Heart left ventricle (tissue), 16 donors: ENCODE measurements at regions not wholly inside any gene's neighbourhood (a gene's known extent, or its start where the extent isn't known, plus 50 kb on each side); places are given as distances from the start of the nearest gene placed in this dataset.
"Not testable (repeated sequence)": the region's sequence is repeated elsewhere in the genome, so short reads cannot be mapped to it uniquely, and the experiment has no call there.

Experiments
- ATAC-seq, 4 donors: fragments of 200-7000 bp; cut with Tn5 transposase; one replicate each; pipeline ENCODE4 v1.9.1; 2020 to 2022; ENCODE audit warnings: moderate library complexity in 4 of 4, mild to moderate bottlenecking in 3 of 4, moderate number of reproducible peaks in 1 of 4
- DNase-seq, 5 donors: peaks; one replicate each; pipeline ENCODE4 v3.0.0-alpha.2; 2020
- H3K27ac ChIP-seq, 12 donors: fragments of 200-600 bp; sonication (generic) in 4 of 12; one replicate each; pipeline versions ENCODE4 v1.5.0 to v1.8.0; 2016 to 2022; ENCODE audit warnings: mild to moderate bottlenecking in 2 of 12
- H3K27me3 ChIP-seq, 9 donors: fragments of 200-600 bp; sonication (generic) in 2 of 9; one replicate each; pipeline versions ENCODE4 v1.5.1 to v1.8.0; 2016 to 2022; ENCODE audit warnings: mild to moderate bottlenecking in 3 of 9
- H3K36me3 ChIP-seq, 9 donors: fragments of 200-600 bp; sonication (generic) in 2 of 9; one replicate each; pipeline versions ENCODE4 v1.5.0 to v1.8.0; 2018 to 2022; ENCODE audit warnings: mild to moderate bottlenecking in 2 of 9
- H3K4me1 ChIP-seq, 12 donors: fragments of 200-600 bp; sonication (generic) in 4 of 12; one replicate each; pipeline versions ENCODE4 v1.5.0 to v1.8.0; 2016 to 2022; ENCODE audit warnings: mild to moderate bottlenecking in 3 of 12
- H3K4me3 ChIP-seq, 12 donors: fragments of 200-600 bp; sonication (generic) in 4 of 12; one replicate each; pipeline versions ENCODE4 v1.5.0 to v1.8.0; 2017 to 2022; ENCODE audit warnings: mild to moderate bottlenecking in 9 of 12, moderate library complexity in 4 of 12
- H3K9me3 ChIP-seq, 12 donors: fragments of 200-600 bp; sonication (generic) in 4 of 12; one replicate each; pipeline versions ENCODE4 v1.5.0 to v1.8.0; 2016 to 2022; ENCODE audit warnings: mild to moderate bottlenecking in 1 of 12
- CTCF ChIP-seq, 12 donors: fragments of 200-600 bp; sonication (generic) in 4 of 12; IDR thresholded peaks; one replicate each; pipeline versions ENCODE4 v1.5.0 to v1.8.0; 2018 to 2022; ENCODE audit warnings: antibody characterized with exemption in 12 of 12, mild to moderate bottlenecking in 5 of 12
- POLR2A ChIP-seq, 2 donors: fragments of 450-650 bp; IDR thresholded peaks; one replicate each; pipeline ENCODE4 v1.6.1; 2017; ENCODE audit warnings: antibody characterized with exemption in 2 of 2, mild to moderate bottlenecking in 2 of 2, moderate library complexity in 2 of 2
- WGBS, 4 donors: extraction: QIAGEN DNeasy Blood & Tissue Kit in 2 of 4; methylation state at CpG; one replicate each; pipeline versions ENCODE4 v1.1.5 to v1.1.7; 2013 to 2018; 5-methylcytosine and 5-hydroxymethylcytosine counted together
- intact Hi-C, 10 donors: fragments of 100-400 bp; cut with DNase I; formaldehyde crosslinking; loops; one replicate each; pipeline versions ENCODE4 v1.11.1 to v1.14.2; 2022
- donor health status: ischemic (EF 13 %, LVEDD 7.1; RV severe dilation, severe dysfunction).
- donor health status: healthy with polysubstance abuse.
- donor health status: DM: no; HTN: yes; CAD: no.
- donor health status: DM: no; HTN: no; CAD: no.
- donor health status: ischemic (EF 25% LVEDD 6.9; RV normal size, moderate dysfunction).
- donor health status: ischemic (EF 25% LVEDD 5.7; RV mildly dilated, moderate dysfunction).
- donor health status: healthy.
- donor health status: DM: yes; HTN: yes; CAD: no.
- donor health status: ischemic (EF 35%, LVEDD 5.7; RV mildly dilated, moderate dysfunction).
- donor health status: nonischemic (EF 11% LVEDD 7.7; RV severe dilation, severe dysfunction).
- donor health status: DM: yes; HTN: yes; CAD: no.
- donor health status: PGD.
- donor health status: ischemic (EF 29% LVEDD 5.4; RV normal size, mild dysfunction).
- donor health status: nonischemic (EF 23%, LVEDD 6.1; RV moderate dilation, normal function).

GRCh38 chrX:1134976-1135375, 77.5 kb downstream of the CRLF2 start:
- Histone ChIP-seq H3K27me3 (no peaks in the 10 kb centered on the region), H3K9me3 (peaks cover 0 to 6% (median 0%) of the 10 kb centered on the region in 12 donors), H3K4me1 (no peaks in the 10 kb centered on the region), H3K36me3 (no peaks in the 10 kb centered on the region), H3K4me3 (no peak overlapping the region), H3K27ac (no peak overlapping the region)
- ATAC-seq (no peak), DNase-seq (no peak)
- intact Hi-C loops, result no loop called here
- WGBS, 4 donors, result 86 to 90% (median 90%) methylated on average over 13 of the region's 13 CpGs
- no peak for TF ChIP-seq POLR2A (IDR thresholded peaks at IDR 0.05)
- no peak for TF ChIP-seq CTCF (IDR thresholded peaks at IDR 0.05)

- Histone ChIP-seq H3K27ac (no peak overlapping the region), H3K9me3 (peaks cover 0 to 6% (median 0%) of the 10 kb centered on the region in 12 donors), H3K4me3 (no peak overlapping the region), H3K27me3 (no peaks in the 10 kb centered on the region), H3K4me1 (no peaks in the 10 kb centered on the region), H3K36me3 (no peaks in the 10 kb centered on the region)
- intact Hi-C loops, result no loop called here
- no peak for ATAC-seq
- 75 to 83% (median 82%) methylated on average over 12 of the region's 12 CpGs for WGBS, 4 donors
- no peak for DNase-seq
- TF ChIP-seq CTCF (IDR thresholded peaks at IDR 0.05) (no peak), POLR2A (IDR thresholded peaks at IDR 0.05) (no peak)
Measured at GRCh38 chrX:1134156-1134555, 78.3 kb downstream of the CRLF2 start.

GRCh38 chrX:1126738-1127137, 85.7 kb downstream of the CRLF2 start:
- intact Hi-C loops, result no loop called here
- H3K27me3 ChIP-seq, result peaks cover 0 to 10% (median 0%) of the 10 kb centered on the region in 9 donors
- DNase-seq, result peak in 1 of 5 donors; percentile 8
- H3K9me3 ChIP-seq, result peaks cover 0 to 4% (median 0%) of the 10 kb centered on the region in 12 donors
- no peak for ATAC-seq
- TF ChIP-seq CTCF (IDR thresholded peaks at IDR 0.05) (no peak), POLR2A (IDR thresholded peaks at IDR 0.05) (no peak)
- no peak overlapping the region for H3K4me3 ChIP-seq
- 77 to 82% (median 79%) methylated on average over 3 of the region's 3 CpGs for WGBS, 4 donors
- H3K36me3 ChIP-seq, result no peaks in the 10 kb centered on the region
- no peak overlapping the region for H3K27ac ChIP-seq
- H3K4me1 ChIP-seq, result no peaks in the 10 kb centered on the region

GRCh38 chrX:1124531-1124930, 87.9 kb downstream of the CRLF2 start:
- TF ChIP-seq CTCF (IDR thresholded peaks at IDR 0.05), result no peak
- no peak for TF ChIP-seq POLR2A (IDR thresholded peaks at IDR 0.05)
- intact Hi-C loops, result no loop called here
- ATAC-seq, result no peak
- Histone ChIP-seq H3K4me3 (no peak overlapping the region), H3K27ac (no peak overlapping the region), H3K36me3 (no peaks in the 10 kb centered on the region), H3K9me3 (no peaks in the 10 kb centered on the region), H3K4me1 (no peaks in the 10 kb centered on the region), H3K27me3 (peaks cover 0 to 10% (median 0%) of the 10 kb centered on the region in 9 donors)
- 64 to 81% (median 77%) methylated on average over 11 of the region's 11 CpGs for WGBS, 4 donors
- no peak for DNase-seq

- peak in 1 of 5 donors; percentile 7 for DNase-seq
- H3K4me1 ChIP-seq, H3K4me3 ChIP-seq, H3K36me3 ChIP-seq, H3K9me3 ChIP-seq, intact Hi-C loops, ATAC-seq, H3K27ac ChIP-seq: not testable (repeated sequence)
- H3K27me3 ChIP-seq, result peaks cover 0 to 10% (median 0%) of the 10 kb centered on the region in 9 donors
- WGBS, 4 donors, result 84 to 90% (median 90%) methylated on average over 12 of the region's 12 CpGs
Measured at GRCh38 chrX:1122851-1123250, 89.6 kb downstream of the CRLF2 start.
